ENCODE measurements at regions not wholly inside any gene's neighbourhood (a gene's known extent, or its start where the extent isn't known, plus 50 kb on each side); places are given as distances from the start of the nearest gene placed in this dataset.

GRCh38 chr14:27079716-27080115 lies 481.9 kb upstream of the NOVA1 start:
- no peak for DNase-seq
- H3K27me3 Mint-ChIP-seq (ENCODE audit: low read depth, poor library complexity): no peaks in the 10 kb centered on the region
- H3K36me3 Mint-ChIP-seq (ENCODE audit: low read depth): no peaks in the 10 kb centered on the region
- no peak for TF ChIP-seq CTCF (IDR thresholded peaks at IDR 0.05)
- no peak overlapping the region for H3K27ac Mint-ChIP-seq
- no peaks in the 10 kb centered on the region for H3K4me1 Mint-ChIP-seq
- no peak overlapping the region for H3K4me3 Mint-ChIP-seq
- H3K9me3 Mint-ChIP-seq: no peaks in the 10 kb centered on the region

- Mint-ChIP-seq H3K27me3 (ENCODE audit: low read depth, poor library complexity) (peaks cover 2% of the 10 kb centered on the region), H3K27ac (no peak overlapping the region), H3K9me3 (no peaks in the 10 kb centered on the region), H3K4me1 (no peaks in the 10 kb centered on the region), H3K4me3 (no peak overlapping the region), H3K36me3 (ENCODE audit: low read depth) (no peaks in the 10 kb centered on the region)
- no peak for DNase-seq
- TF ChIP-seq CTCF (IDR thresholded peaks at IDR 0.05): no peak
These were observed 487.7 kb upstream of the NOVA1 start for GRCh38 chr14:27085500-27085899.

DNA sequence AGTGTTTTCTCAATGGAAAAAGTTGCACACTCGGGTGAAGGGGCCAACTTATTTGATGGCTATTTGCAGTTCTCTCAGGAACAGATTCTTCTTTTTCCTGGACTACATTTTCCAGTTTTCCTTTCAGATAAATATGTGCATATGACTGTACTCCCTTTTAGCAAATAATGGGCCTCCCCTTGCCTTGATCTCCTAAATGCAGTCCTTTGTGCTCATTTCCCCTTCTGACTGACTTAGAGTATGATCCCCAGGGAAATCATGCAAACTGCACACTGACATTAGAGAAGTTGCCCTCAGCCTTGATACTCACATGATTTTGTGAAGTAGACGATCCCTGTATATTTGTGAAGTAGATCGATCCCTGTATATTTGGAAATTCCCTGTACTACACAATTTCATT lies 492.9 kb upstream of the NOVA1 start:
- Mint-ChIP-seq H3K27ac (no peak overlapping the region), H3K9me3 (no peaks in the 10 kb centered on the region), H3K4me1 (no peaks in the 10 kb centered on the region), H3K36me3 (ENCODE audit: low read depth) (no peaks in the 10 kb centered on the region), H3K4me3 (no peak overlapping the region), H3K27me3 (ENCODE audit: low read depth, poor library complexity) (no peaks in the 10 kb centered on the region)
- DNase-seq: no peak
- no peak for TF ChIP-seq CTCF (IDR thresholded peaks at IDR 0.05)

- H3K4me1 Mint-ChIP-seq: no peaks in the 10 kb centered on the region
- H3K27ac Mint-ChIP-seq: no peak overlapping the region
- H3K9me3 Mint-ChIP-seq: no peaks in the 10 kb centered on the region
- no peaks in the 10 kb centered on the region for H3K27me3 Mint-ChIP-seq (ENCODE audit: low read depth, poor library complexity)
- H3K4me3 Mint-ChIP-seq: no peak overlapping the region
- H3K36me3 Mint-ChIP-seq (ENCODE audit: low read depth): no peaks in the 10 kb centered on the region
- DNase-seq: no peak
- no peak for TF ChIP-seq CTCF (IDR thresholded peaks at IDR 0.05)
These were observed 494.1 kb upstream of the NOVA1 start for GRCh38 chr14:27091973-27092372.

- no peaks in the 10 kb centered on the region for H3K36me3 Mint-ChIP-seq (ENCODE audit: low read depth)
- H3K27ac Mint-ChIP-seq: no peak overlapping the region
- no peak for DNase-seq
- TF ChIP-seq CTCF (IDR thresholded peaks at IDR 0.05): no peak
- no peaks in the 10 kb centered on the region for H3K9me3 Mint-ChIP-seq
- H3K27me3 Mint-ChIP-seq (ENCODE audit: low read depth, poor library complexity): peaks cover 3% of the 10 kb centered on the region
- H3K4me1 Mint-ChIP-seq: no peaks in the 10 kb centered on the region
- H3K4me3 Mint-ChIP-seq: no peak overlapping the region
These were observed 498.3 kb upstream of the NOVA1 start for GRCh38 chr14:27096091-27096490.

DNA sequence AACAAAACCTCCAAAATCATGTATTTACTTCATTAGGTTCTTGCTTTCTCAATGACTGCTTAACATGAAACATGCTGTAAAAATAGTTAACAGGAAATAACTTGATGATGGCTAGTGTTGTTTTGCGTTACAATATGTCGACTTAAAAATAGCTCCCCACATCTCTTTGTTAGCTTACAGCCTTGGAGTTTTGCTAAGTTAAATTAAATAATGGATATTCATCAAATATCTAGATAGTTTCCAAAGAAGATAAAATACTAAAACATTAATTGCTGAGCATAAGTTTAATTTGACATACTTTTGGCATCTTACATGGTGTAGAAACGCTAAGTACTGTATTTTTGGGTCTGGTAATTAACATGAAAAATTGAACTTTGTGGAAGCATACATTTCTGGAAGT lies 500.6 kb upstream of the NOVA1 start:
- H3K27me3 Mint-ChIP-seq (ENCODE audit: low read depth, poor library complexity): peaks cover 3% of the 10 kb centered on the region
- DNase-seq: no peak
- H3K4me3 Mint-ChIP-seq: no peak overlapping the region
- H3K4me1 Mint-ChIP-seq: no peaks in the 10 kb centered on the region
- H3K9me3 Mint-ChIP-seq: no peaks in the 10 kb centered on the region
- no peak for TF ChIP-seq CTCF (IDR thresholded peaks at IDR 0.05)
- H3K27ac Mint-ChIP-seq: no peak overlapping the region
- no peaks in the 10 kb centered on the region for H3K36me3 Mint-ChIP-seq (ENCODE audit: low read depth)

All from nephron progenitor cell (in vitro differentiated cells).